ENCODE measurements at regions not wholly inside any gene's neighbourhood (a gene's known extent, or its start where the extent isn't known, plus 50 kb on each side); places are given as distances from the start of the nearest gene placed in this dataset.

- ChIA-PET POLR2A (no interaction called here), CTCF (no interaction called here)
- DNase-seq (no peak), ATAC-seq (no peak)
- no peaks in the 10 kb centered on the region for H3K36me3 Mint-ChIP-seq (ENCODE audit: low read depth)
- H3K27me3 Mint-ChIP-seq, result no peaks in the 10 kb centered on the region
- TF ChIP-seq CTCF (IDR thresholded peaks at IDR 0.05), result no peak
- H3K27ac Mint-ChIP-seq, result no peak overlapping the region
- no peaks in the 10 kb centered on the region for H3K9me3 Mint-ChIP-seq
- no peaks in the 10 kb centered on the region for H3K4me1 Mint-ChIP-seq (ENCODE audit: low read depth)
- no peak overlapping the region for H3K4me3 Mint-ChIP-seq
- intact Hi-C loops (cut with micrococcal nuclease), result no loop called here
Observed at GRCh38 chr10:10923029-10923651, 94.5 kb upstream of the CELF2 start.

GRCh38 chr10:10925667-10926066 lies 92.0 kb upstream of the CELF2 start:
- no peak overlapping the region for H3K27ac Mint-ChIP-seq
- TF ChIP-seq CTCF (IDR thresholded peaks at IDR 0.05), result no peak
- DNase-seq (no peak), ATAC-seq (no peak)
- H3K4me3 Mint-ChIP-seq, result no peak overlapping the region
- CTCF ChIA-PET, result no interaction called here
- H3K4me1 Mint-ChIP-seq (ENCODE audit: low read depth), result no peaks in the 10 kb centered on the region
- H3K36me3 Mint-ChIP-seq (ENCODE audit: low read depth), result no peaks in the 10 kb centered on the region
- peaks cover 3% of the 10 kb centered on the region for H3K27me3 Mint-ChIP-seq
- intact Hi-C loops (cut with micrococcal nuclease), result no loop called here
- POLR2A ChIA-PET, result no interaction called here
- no peaks in the 10 kb centered on the region for H3K9me3 Mint-ChIP-seq

DNA sequence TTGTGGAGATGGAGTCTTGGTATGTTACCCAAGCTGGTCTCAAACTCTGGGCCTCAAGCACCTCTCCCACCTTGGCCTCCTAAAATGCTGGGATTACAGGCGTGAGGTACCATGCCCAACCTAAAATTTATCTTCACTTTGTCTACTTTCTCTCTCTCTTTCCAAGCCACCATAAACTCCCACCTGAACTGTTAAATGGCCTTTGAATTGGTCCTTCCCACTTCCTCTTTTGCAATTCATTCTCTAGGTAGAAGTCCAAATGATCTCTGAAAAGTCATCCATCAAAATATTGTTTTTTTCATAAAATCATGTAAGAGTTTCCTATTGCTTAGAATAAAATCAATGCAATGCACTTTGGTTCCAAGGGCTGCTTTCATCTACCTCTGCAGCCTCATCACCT lies 90.1 kb upstream of the CELF2 start:
- Mint-ChIP-seq H3K36me3 (ENCODE audit: low read depth) (no peaks in the 10 kb centered on the region), H3K27me3 (peaks cover 7% of the 10 kb centered on the region), H3K9me3 (no peaks in the 10 kb centered on the region), H3K4me1 (ENCODE audit: low read depth) (no peaks in the 10 kb centered on the region), H3K4me3 (no peak overlapping the region), H3K27ac (no peak overlapping the region)
- ATAC-seq (no peak), DNase-seq (no peak)
- ChIA-PET POLR2A (no interaction called here), CTCF (no interaction called here)
- intact Hi-C loops (cut with micrococcal nuclease), result no loop called here
- TF ChIP-seq CTCF (IDR thresholded peaks at IDR 0.05), result no peak

GRCh38 chr10:10930979-10931743 lies 86.5 kb upstream of the CELF2 start:
- intact Hi-C loops (cut with micrococcal nuclease), result no loop called here
- H3K27me3 Mint-ChIP-seq, result peaks cover 11% of the 10 kb centered on the region
- CTCF ChIA-PET, result no interaction called here
- H3K4me3 Mint-ChIP-seq, result no peak overlapping the region
- TF ChIP-seq CTCF (IDR thresholded peaks at IDR 0.05), result no peak
- no peak overlapping the region for H3K27ac Mint-ChIP-seq
- ATAC-seq, result no peak
- POLR2A ChIA-PET, result no interaction called here
- H3K36me3 Mint-ChIP-seq (ENCODE audit: low read depth), result no peaks in the 10 kb centered on the region
- no peak for DNase-seq
- H3K9me3 Mint-ChIP-seq, result no peaks in the 10 kb centered on the region
- H3K4me1 Mint-ChIP-seq (ENCODE audit: low read depth), result no peaks in the 10 kb centered on the region

- CTCF ChIA-PET, result no interaction called here
- Mint-ChIP-seq H3K27ac (no peak overlapping the region), H3K36me3 (ENCODE audit: low read depth) (no peaks in the 10 kb centered on the region), H3K27me3 (peaks cover 8% of the 10 kb centered on the region), H3K4me3 (no peak overlapping the region), H3K4me1 (ENCODE audit: low read depth) (no peaks in the 10 kb centered on the region), H3K9me3 (no peaks in the 10 kb centered on the region)
- TF ChIP-seq CTCF (IDR thresholded peaks at IDR 0.05), result no peak
- intact Hi-C loops (cut with micrococcal nuclease), result no loop called here
- POLR2A ChIA-PET, result no interaction called here
- ATAC-seq, result no peak
- DNase-seq, result no peak
Observed at GRCh38 chr10:10935032-10935431, 82.6 kb upstream of the CELF2 start.

Data from activated CD8-positive, alpha-beta T cell treated with anti-CD3 and anti-CD28 coated beads for 36 hours (primary cell).